ENCODE measurements at regions not wholly inside any gene's neighbourhood (a gene's known extent, or its start where the extent isn't known, plus 50 kb on each side); places are given as distances from the start of the nearest gene placed in this dataset.

GRCh38 chr2:200221055-200221955 is 85.2 kb upstream of the SPATS2L start:
- Histone ChIP-seq H3K27ac (ENCODE audit: insufficient read depth, low read depth, low read length) (no peak overlapping the region), H3K4me3 (replicated peaks in 1 of 3; ENCODE audit: insufficient read depth in 1 of 3, low read depth in 1 of 3, low read length in 3 of 3) (no peak overlapping the region), H3K27me3 (ENCODE audit: control insufficient read depth in 2 of 2, insufficient read depth in 2 of 2, low read length in 2 of 2) (peaks cover 0 to 7% of the 10 kb centered on the region in 2 experiments), H3K36me3 (ENCODE audit: control insufficient read depth in 2 of 2, extremely low read depth in 1 of 2, insufficient read depth in 2 of 2, low read length in 2 of 2) (no peaks in the 10 kb centered on the region), H3K9me1 (replicated peaks; ENCODE audit: control insufficient read depth, extremely low read depth, insufficient read depth, low read length) (no peaks in the 10 kb centered on the region), H3K79me2 (ENCODE audit: control insufficient read depth, insufficient read depth, low read length) (no peaks in the 10 kb centered on the region), H3K9me3 (replicated peaks; ENCODE audit: control insufficient read depth, insufficient read depth, low read length) (no peaks in the 10 kb centered on the region), H3K9ac (replicated peaks; ENCODE audit: extremely low read depth, insufficient read depth, low read length) (no peak overlapping the region), H4K20me1 (replicated peaks; ENCODE audit: control insufficient read depth, extremely low read depth, insufficient read depth, low read length) (no peaks in the 10 kb centered on the region), H3K4me2 (ENCODE audit: insufficient read depth, low read length) (no peak overlapping the region), H2AFZ (ENCODE audit: low read depth, low read length) (no peak overlapping the region), H3K4me1 (ENCODE audit: control insufficient read depth, extremely low read depth, insufficient read depth, low read length) (no peaks in the 10 kb centered on the region)
- BruUV-seq (replicated peaks): no TSS peak
- dilution Hi-C loops (cut with MboI; ENCODE audit: extremely low pct_ligation_motif_present, low sequenced_read_pairs): no loop called here
- FAIRE-seq (no peak), DNase-seq (ENCODE audit: low read depth, low spot score) (no peak)
- ChIA-PET CTCF (no interaction called here), POLR2A (no interaction called here)
- no peak for TF ChIP-seq JUN (IDR thresholded peaks at IDR 0.05; ENCODE audit: borderline replicate concordance, insufficient read depth, insufficient read length, low read depth)
- intact Hi-C loops (cut with micrococcal nuclease): no loop called here

GRCh38 chr2:200222791-200223190 is 83.7 kb upstream of the SPATS2L start:
- ChIA-PET CTCF (no interaction called here), POLR2A (no interaction called here)
- H3K9me1 ChIP-seq (replicated peaks; ENCODE audit: control insufficient read depth, extremely low read depth, insufficient read depth, low read length): no peaks in the 10 kb centered on the region
- no peak overlapping the region for H3K9ac ChIP-seq (replicated peaks; ENCODE audit: extremely low read depth, insufficient read depth, low read length)
- no peak for TF ChIP-seq CTCF (IDR thresholded peaks at IDR 0.05; ENCODE audit: extremely low read depth in 1 of 2, insufficient read depth in 1 of 2, low read depth in 1 of 2, low read length in 2 of 2)
- no peak for TF ChIP-seq MAX (IDR thresholded peaks at IDR 0.05; ENCODE audit: insufficient read depth, insufficient read length)
- no peak for TF ChIP-seq MYC (IDR thresholded peaks at IDR 0.05; ENCODE audit: low read depth, low read length)
- TF ChIP-seq FOS (IDR thresholded peaks at IDR 0.05; ENCODE audit: borderline replicate concordance, insufficient read depth, low read length): no peak
- no peak for TF ChIP-seq POLR2A (IDR thresholded peaks at IDR 0.05; ENCODE audit: low read depth, low read length)
- TF ChIP-seq GATA2 (IDR thresholded peaks at IDR 0.05; ENCODE audit: insufficient read depth, insufficient read length, low read depth, low read length): no peak
- TF ChIP-seq EZH2 (IDR thresholded peaks at IDR 0.05; ENCODE audit: borderline replicate concordance, low read depth, low read length, severe bottlenecking): no peak
- no peak for TF ChIP-seq POLR2AphosphoS5 (IDR thresholded peaks at IDR 0.05; ENCODE audit: insufficient read depth, low read depth, low read length)
- no peak for TF ChIP-seq JUN (IDR thresholded peaks at IDR 0.05; ENCODE audit: borderline replicate concordance, insufficient read depth, insufficient read length, low read depth)
- no peak overlapping the region for H3K27ac ChIP-seq (ENCODE audit: insufficient read depth, low read depth, low read length)
- H3K9me3 ChIP-seq (replicated peaks; ENCODE audit: control insufficient read depth, insufficient read depth, low read length): no peaks in the 10 kb centered on the region
- H3K4me2 ChIP-seq (ENCODE audit: insufficient read depth, low read length): no peak overlapping the region
- H3K4me3 ChIP-seq (replicated peaks in 1 of 3; ENCODE audit: insufficient read depth in 1 of 3, low read depth in 1 of 3, low read length in 3 of 3): no peak overlapping the region
- FAIRE-seq: no peak
- no peaks in the 10 kb centered on the region for H4K20me1 ChIP-seq (replicated peaks; ENCODE audit: control insufficient read depth, extremely low read depth, insufficient read depth, low read length)
- no TSS peak for BruUV-seq (replicated peaks)
- dilution Hi-C loops (cut with MboI; ENCODE audit: extremely low pct_ligation_motif_present, low sequenced_read_pairs): no loop called here
- intact Hi-C loops (cut with micrococcal nuclease): no loop called here
- DNase-seq (ENCODE audit: low read depth, low spot score): no peak
- H2AFZ ChIP-seq (ENCODE audit: low read depth, low read length): no peak overlapping the region
- H3K27me3 ChIP-seq (ENCODE audit: control insufficient read depth in 2 of 2, insufficient read depth in 2 of 2, low read length in 2 of 2): peaks cover 0 to 9% of the 10 kb centered on the region in 2 experiments
- no peaks in the 10 kb centered on the region for H3K4me1 ChIP-seq (ENCODE audit: control insufficient read depth, extremely low read depth, insufficient read depth, low read length)
- H3K36me3 ChIP-seq (ENCODE audit: control insufficient read depth in 2 of 2, extremely low read depth in 1 of 2, insufficient read depth in 2 of 2, low read length in 2 of 2): no peaks in the 10 kb centered on the region
- no peaks in the 10 kb centered on the region for H3K79me2 ChIP-seq (ENCODE audit: control insufficient read depth, insufficient read depth, low read length)

Data from endothelial cell of umbilical vein (primary cell).